Erythroblast (primary cell): ENCODE measurements at regions not wholly inside any gene's neighbourhood (a gene's known extent, or its start where the extent isn't known, plus 50 kb on each side); places are given as distances from the start of the nearest gene placed in this dataset.

Source experiments
- GATA1 ChIP-seq: IDR thresholded peaks from 2 replicates; pipeline ENCODE4 v1.6.1; 2011; ENCODE audit warnings: low read depth, mild to moderate bottlenecking, control low read depth, low read length, moderate library complexity
- POLR2A ChIP-seq: IDR thresholded peaks from 2 replicates; pipeline ENCODE4 v1.6.1; 2011; ENCODE audit warnings: mild to moderate bottlenecking, low read length

- TF ChIP-seq POLR2A (no peak), GATA1 (no peak)
These were observed 120.1 kb upstream of the HDAC4 start for GRCh38 chr2:239520811-239521517.
